Endodermal cell (in vitro differentiated cells): ENCODE measurements at regions not wholly inside any gene's neighbourhood (a gene's known extent, or its start where the extent isn't known, plus 50 kb on each side); places are given as distances from the start of the nearest gene placed in this dataset.

ENCODE experiments used
- DNase-seq: peaks from one replicate; pipeline ENCODE4 v3.0.0-alpha.2; 2017
- H3K27ac ChIP-seq: 2 replicates; pipeline ENCODE4 v1.5.1; 2013; ENCODE audit warnings: mild to moderate bottlenecking, low read depth, low read length, moderate library complexity
- H3K27me3 ChIP-seq: 2 replicates; pipeline ENCODE4 v1.6.1; 2013; ENCODE audit warnings: mild to moderate bottlenecking, low read length, moderate library complexity; ENCODE audit not compliant: insufficient read depth, control insufficient read depth, poor library complexity, severe bottlenecking
- H3K36me3 ChIP-seq: 2 replicates; pipeline ENCODE4 v1.7.0; 2013; ENCODE audit warnings: mild to moderate bottlenecking, low read length, moderate library complexity; ENCODE audit not compliant: control insufficient read depth, insufficient read depth
- H3K4me1 ChIP-seq: one replicate; pipeline ENCODE4 v1.7.0; 2013; ENCODE audit warnings: low read length; ENCODE audit not compliant: control insufficient read depth, insufficient read depth
- H3K4me3 ChIP-seq: 2 replicates; pipeline ENCODE4 v1.5.1; 2013; ENCODE audit warnings: mild to moderate bottlenecking, low read length, moderate library complexity
- H3K9ac ChIP-seq: 2 replicates; pipeline ENCODE4 v1.6.1; 2013; ENCODE audit warnings: mild to moderate bottlenecking, low read length, moderate library complexity; ENCODE audit not compliant: poor library complexity, severe bottlenecking; ENCODE audit errors: extremely low read depth
- H3K9me3 ChIP-seq: 2 replicates; pipeline ENCODE4 v1.6.1; 2013; ENCODE audit warnings: mild to moderate bottlenecking, low read length, moderate library complexity; ENCODE audit not compliant: control insufficient read depth
- H3K27ac Mint-ChIP-seq: 2 replicates; pipeline ENCODE4 v1.8.0; 2020; ENCODE audit warnings: mixed read lengths
- H3K27me3 Mint-ChIP-seq: 2 replicates; pipeline ENCODE4 v1.8.0; 2021; ENCODE audit warnings: mild to moderate bottlenecking, mixed read lengths; ENCODE audit not compliant: insufficient read depth
- H3K36me3 Mint-ChIP-seq: 2 replicates; pipeline ENCODE4 v1.8.0; 2020; ENCODE audit warnings: low read depth, mixed read lengths
- H3K4me1 Mint-ChIP-seq: 2 replicates; pipeline ENCODE4 v1.8.0; 2020; ENCODE audit warnings: mixed read lengths
- H3K4me3 Mint-ChIP-seq: 2 replicates; pipeline ENCODE4 v1.8.0; 2020; ENCODE audit warnings: mild to moderate bottlenecking, moderate library complexity, mixed read lengths
- H3K9me3 Mint-ChIP-seq: 2 replicates; pipeline ENCODE4 v1.8.0; 2020; ENCODE audit warnings: mild to moderate bottlenecking, mixed read lengths
- CTCF ChIP-seq: fragments of 200-600 bp; sonication (generic); conservative IDR thresholded peaks from 2 replicates; pipeline ENCODE4 v1.5.0; 2021; ENCODE audit warnings: antibody characterized with exemption, mild to moderate bottlenecking
- WGBS, 2 experiments: methylation state at CpG; one replicate each; pipeline versions ENCODE4 v1.1.5 to v1.1.7; 2013; ENCODE audit warnings: missing lambda C conversion rate in 2 of 2, mixed read lengths in 1 of 2; ENCODE audit not compliant: insufficient coverage in 1 of 2, insufficient read length in 1 of 2; 5-methylcytosine and 5-hydroxymethylcytosine counted together

DNA sequence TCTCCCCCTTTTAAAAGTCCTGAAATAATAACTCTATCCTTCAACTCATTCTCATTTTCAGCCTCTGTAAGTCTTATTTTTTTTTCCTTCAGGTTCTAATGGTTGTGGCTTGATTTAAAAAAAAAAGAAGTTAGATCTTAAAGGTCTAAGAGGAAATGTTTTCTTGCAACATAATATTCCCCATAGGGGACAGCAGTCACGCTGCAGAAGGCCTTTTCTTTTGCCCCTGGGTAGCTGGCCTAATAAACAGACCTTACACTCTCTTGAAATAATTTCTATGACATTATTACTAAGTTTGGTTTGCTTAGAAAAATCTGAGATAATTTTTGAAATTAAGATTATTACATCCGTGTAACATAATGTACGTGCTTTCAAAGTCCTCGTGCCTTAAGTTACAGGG is 564.1 kb upstream of the SPANXN1 start:
- H3K9me3 ChIP-seq: peaks cover 11% of the 10 kb centered on the region
- no peak overlapping the region for H3K4me3 Mint-ChIP-seq
- H3K27me3 Mint-ChIP-seq: no peaks in the 10 kb centered on the region
- no peaks in the 10 kb centered on the region for H3K27me3 ChIP-seq
- WGBS, 2 experiments: 78% methylated on average over 3 of the region's 4 CpGs; no CpG with 5 or more reads in 1 of the 2 experiments
- H3K36me3 ChIP-seq: no peaks in the 10 kb centered on the region
- H3K4me1 ChIP-seq: no peaks in the 10 kb centered on the region
- H3K9ac ChIP-seq: no peak overlapping the region
- H3K27ac ChIP-seq: no peak overlapping the region
- TF ChIP-seq CTCF: no peak
- H3K9me3 Mint-ChIP-seq: peaks cover 39% of the 10 kb centered on the region
- H3K4me3 ChIP-seq: no peak overlapping the region
- H3K36me3 Mint-ChIP-seq: no peaks in the 10 kb centered on the region
- no peak overlapping the region for H3K27ac Mint-ChIP-seq
- no peak for DNase-seq
- no peaks in the 10 kb centered on the region for H3K4me1 Mint-ChIP-seq

DNA sequence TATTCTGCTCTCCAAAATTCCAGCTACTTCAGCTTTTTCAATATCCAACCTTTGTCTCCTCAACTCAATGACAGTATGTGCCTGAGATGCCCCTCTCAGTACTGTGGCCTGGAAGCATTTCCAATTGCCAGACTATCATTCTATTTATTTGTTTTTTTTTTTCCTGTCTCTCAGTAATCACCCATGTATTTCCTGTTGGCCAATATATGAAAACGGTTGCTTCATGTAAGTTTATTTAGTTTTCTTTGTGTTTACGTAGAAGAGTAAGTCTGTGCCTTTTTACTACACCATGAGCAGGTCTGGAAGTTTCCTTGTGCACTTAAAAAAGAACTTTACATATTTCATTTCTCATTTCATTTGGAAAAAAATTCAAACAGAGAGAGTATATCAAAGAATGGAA is 537.5 kb upstream of the SPANXN1 start:
- Histone ChIP-seq H3K4me3 (no peak overlapping the region), H3K9me3 (peaks cover 9% of the 10 kb centered on the region), H3K27me3 (no peaks in the 10 kb centered on the region), H3K36me3 (no peaks in the 10 kb centered on the region), H3K9ac (no peak overlapping the region), H3K4me1 (no peaks in the 10 kb centered on the region), H3K27ac (no peak overlapping the region)
- DNase-seq: no peak
- no peaks in the 10 kb centered on the region for H3K4me1 Mint-ChIP-seq
- H3K4me3 Mint-ChIP-seq: no peak overlapping the region
- no peak overlapping the region for H3K27ac Mint-ChIP-seq
- no peaks in the 10 kb centered on the region for H3K36me3 Mint-ChIP-seq
- WGBS, 2 experiments: no CpG with 5 or more reads among the region's 2 CpGs
- TF ChIP-seq CTCF: no peak
- H3K27me3 Mint-ChIP-seq: no peaks in the 10 kb centered on the region
- H3K9me3 Mint-ChIP-seq: peaks cover 38% of the 10 kb centered on the region

- DNase-seq: no peak
- Mint-ChIP-seq H3K27me3 (no peaks in the 10 kb centered on the region), H3K9me3 (peaks cover 38% of the 10 kb centered on the region), H3K4me3 (no peak overlapping the region), H3K27ac (no peak overlapping the region), H3K4me1 (no peaks in the 10 kb centered on the region), H3K36me3 (no peaks in the 10 kb centered on the region)
- peaks cover 13% of the 10 kb centered on the region for H3K9me3 ChIP-seq
- H3K27me3 ChIP-seq: no peaks in the 10 kb centered on the region
- no peak overlapping the region for H3K27ac ChIP-seq
- H3K36me3 ChIP-seq: no peaks in the 10 kb centered on the region
- no peak overlapping the region for H3K9ac ChIP-seq
- no peak overlapping the region for H3K4me3 ChIP-seq
- no peaks in the 10 kb centered on the region for H3K4me1 ChIP-seq
- no peak for TF ChIP-seq CTCF
- whole genome bisulfite sequencing, 2 experiments: 73 to 82% methylated on average over 2 to 5 of the region's 5 CpGs
Measured at GRCh38 chrX:144715337-144715736, 532.0 kb upstream of the SPANXN1 start.
